H9 (cell line): ENCODE measurements at regions not wholly inside any gene's neighbourhood (a gene's known extent, or its start where the extent isn't known, plus 50 kb on each side); places are given as distances from the start of the nearest gene placed in this dataset.

Source experiments
- DNase-seq: peaks from one replicate; pipeline ENCODE4 v3.0.0-alpha.2; 2017
- H2AFZ ChIP-seq: one replicate; pipeline ENCODE4 v1.6.1; 2013; ENCODE audit warnings: mild to moderate bottlenecking, low read length, control low read depth, moderate library complexity
- H2AK5ac ChIP-seq: 2 replicates; pipeline ENCODE4 v1.6.1; 2013; ENCODE audit warnings: low read length, control low read depth, mixed read lengths; ENCODE audit not compliant: insufficient read length
- H2BK120ac ChIP-seq: one replicate; pipeline ENCODE4 v1.6.1; 2013; ENCODE audit warnings: low read depth, mild to moderate bottlenecking, low read length, control low read depth, inconsistent platforms; ENCODE audit not compliant: poor library complexity, severe bottlenecking
- H2BK12ac ChIP-seq: 2 replicates; pipeline ENCODE4 v1.6.1; 2013; ENCODE audit warnings: low read length, control low read depth, mixed read lengths, low read depth; ENCODE audit not compliant: insufficient read length
- H2BK15ac ChIP-seq: 2 replicates; pipeline ENCODE4 v1.6.1; 2013; ENCODE audit warnings: low read depth, low read length, control low read depth
- H2BK20ac ChIP-seq: one replicate; pipeline ENCODE4 v1.6.1; 2013; ENCODE audit warnings: low read depth, mild to moderate bottlenecking, low read length, control low read depth, inconsistent platforms; ENCODE audit not compliant: poor library complexity, severe bottlenecking
- H2BK5ac ChIP-seq: 2 replicates; pipeline ENCODE4 v1.6.1; 2013; ENCODE audit warnings: low read length, control low read depth, mixed read lengths; ENCODE audit not compliant: insufficient read length
- H3K14ac ChIP-seq: 2 replicates; pipeline ENCODE4 v1.6.1; 2013; ENCODE audit warnings: low read length, control low read depth; ENCODE audit not compliant: insufficient read depth
- H3K18ac ChIP-seq: 2 replicates; pipeline ENCODE4 v1.6.1; 2013; ENCODE audit warnings: low read depth, mild to moderate bottlenecking, mixed read lengths, low read length, control low read depth; ENCODE audit not compliant: insufficient read length
- H3K23ac ChIP-seq: 2 replicates; pipeline ENCODE4 v1.6.1; 2013; ENCODE audit warnings: low read length, control low read depth, mixed read lengths, low read depth; ENCODE audit not compliant: insufficient read length
- H3K23me2 ChIP-seq: 2 replicates; pipeline ENCODE4 v1.6.1; 2013; ENCODE audit warnings: low read depth, mild to moderate bottlenecking, mixed read lengths, low read length, control low read depth; ENCODE audit not compliant: insufficient read length, poor library complexity, severe bottlenecking
- H3K27ac ChIP-seq: 2 replicates; pipeline ENCODE4 v1.5.1; 2013; ENCODE audit warnings: low read length, control low read depth, mixed read lengths, low read depth; ENCODE audit not compliant: insufficient read length
- H3K27me3 ChIP-seq: 2 replicates; pipeline ENCODE4 v1.6.1; 2013; ENCODE audit warnings: low read length, control low read depth, inconsistent platforms; ENCODE audit not compliant: insufficient read depth
- H3K4ac ChIP-seq: 2 replicates; pipeline ENCODE4 v1.6.1; 2013; ENCODE audit warnings: low read depth, mild to moderate bottlenecking, control low read depth, inconsistent platforms, low read length, moderate library complexity
- H3K4me1 ChIP-seq: 2 replicates; pipeline ENCODE4 v1.6.1; 2013; ENCODE audit warnings: low read length, control low read depth, inconsistent platforms; ENCODE audit not compliant: insufficient read depth
- H3K4me2 ChIP-seq: 2 replicates; pipeline ENCODE4 v1.6.1; 2013; ENCODE audit warnings: low read length, control low read depth, mixed read lengths; ENCODE audit not compliant: insufficient read length, insufficient read depth
- H3K56ac ChIP-seq: 2 replicates; pipeline ENCODE4 v1.6.1; 2013; ENCODE audit warnings: low read depth, mild to moderate bottlenecking, mixed read lengths, low read length, control low read depth; ENCODE audit not compliant: insufficient read length
- H3K79me1 ChIP-seq: 2 replicates; pipeline ENCODE4 v1.6.1; 2013; ENCODE audit warnings: low read depth, mild to moderate bottlenecking, moderate library complexity, low read length, control low read depth, inconsistent platforms; ENCODE audit not compliant: insufficient read depth, poor library complexity, severe bottlenecking
- H3K79me2 ChIP-seq: 2 replicates; pipeline ENCODE4 v1.6.1; 2013; ENCODE audit warnings: low read length, control low read depth, inconsistent platforms; ENCODE audit not compliant: insufficient read depth
- H3K9ac ChIP-seq: 2 replicates; pipeline ENCODE4 v1.6.1; 2013; ENCODE audit warnings: low read length, control low read depth, mixed read lengths; ENCODE audit not compliant: insufficient read length; ENCODE audit errors: extremely low read depth
- H3K9me3 ChIP-seq: one replicate; pipeline ENCODE4 v1.6.1; 2013; ENCODE audit warnings: low read depth, low read length, inconsistent platforms; ENCODE audit not compliant: control insufficient read depth
- H3T11ph ChIP-seq: one replicate; pipeline ENCODE4 v1.6.1; 2013; ENCODE audit warnings: mild to moderate bottlenecking, low read length, control low read depth, inconsistent platforms
- H4K20me1 ChIP-seq: one replicate; pipeline ENCODE4 v1.6.1; 2013; ENCODE audit not compliant: control insufficient read depth, insufficient read length, insufficient read depth
- H4K5ac ChIP-seq: 2 replicates; pipeline ENCODE4 v1.6.1; 2013; ENCODE audit warnings: low read depth, mild to moderate bottlenecking, mixed read lengths, low read length, control low read depth; ENCODE audit not compliant: insufficient read length
- H4K8ac ChIP-seq: replicated peaks from 2 replicates; pipeline ENCODE4 v1.6.1; 2013; ENCODE audit warnings: low read length, control low read depth, mixed read lengths, low read depth; ENCODE audit not compliant: insufficient read length
- H4K91ac ChIP-seq: 2 replicates; pipeline ENCODE4 v1.6.1; 2013; ENCODE audit warnings: low read depth, mild to moderate bottlenecking, moderate library complexity, mixed read lengths, low read length, control low read depth; ENCODE audit not compliant: insufficient read length
- H3K27ac Mint-ChIP-seq, 3 experiments: 2 replicates in 2 of 3; 3 replicates in 1 of 3; pipeline ENCODE4 v1.8.0; 2020 to 2021; ENCODE audit warnings: mixed read lengths in 3 of 3, mild to moderate bottlenecking in 1 of 3, moderate library complexity in 1 of 3
- H3K27me3 Mint-ChIP-seq: 2 replicates; pipeline ENCODE4 v1.8.0; 2021; ENCODE audit warnings: low read depth, mild to moderate bottlenecking, moderate library complexity, mixed read lengths
- H3K36me3 Mint-ChIP-seq, 3 experiments: 2 replicates in 2 of 3; 3 replicates in 1 of 3; pipeline ENCODE4 v1.8.0; 2020 to 2021; ENCODE audit warnings: low read depth in 3 of 3, mixed read lengths in 3 of 3; ENCODE audit not compliant: insufficient read depth in 1 of 3
- H3K4me1 Mint-ChIP-seq, 2 experiments: 2 replicates each; pipeline ENCODE4 v1.8.0; 2020; ENCODE audit warnings: mixed read lengths in 2 of 2
- H3K4me3 Mint-ChIP-seq, 2 experiments: 2 replicates in 1 of 2; 3 replicates in 1 of 2; pipeline ENCODE4 v1.8.0; 2020 to 2021; ENCODE audit warnings: mild to moderate bottlenecking in 2 of 2, mixed read lengths in 2 of 2, moderate library complexity in 1 of 2
- H3K9me3 Mint-ChIP-seq, 2 experiments: 2 replicates in 1 of 2; 3 replicates in 1 of 2; pipeline ENCODE4 v1.8.0; 2020; ENCODE audit warnings: mild to moderate bottlenecking in 2 of 2, mixed read lengths in 2 of 2, moderate library complexity in 1 of 2
- WGBS: extraction: QIAGEN DNeasy Blood & Tissue Kit; methylation state at CpG from one replicate; pipeline ENCODE4 v1.1.7; 2013; ENCODE audit warnings: missing lambda C conversion rate, low lambda C conversion rate, mixed read lengths; ENCODE audit not compliant: insufficient read length; ENCODE audit errors: extremely low coverage; 5-methylcytosine and 5-hydroxymethylcytosine counted together
- TF ChIP-seq, protein P1 (sequence below): fragments of 200-600 bp; sonication (generic); conservative IDR thresholded peaks from 3 replicates; pipeline ENCODE4 v1.8.0; 2021; ENCODE audit warnings: antibody characterized with exemption, mild to moderate bottlenecking

DNA sequence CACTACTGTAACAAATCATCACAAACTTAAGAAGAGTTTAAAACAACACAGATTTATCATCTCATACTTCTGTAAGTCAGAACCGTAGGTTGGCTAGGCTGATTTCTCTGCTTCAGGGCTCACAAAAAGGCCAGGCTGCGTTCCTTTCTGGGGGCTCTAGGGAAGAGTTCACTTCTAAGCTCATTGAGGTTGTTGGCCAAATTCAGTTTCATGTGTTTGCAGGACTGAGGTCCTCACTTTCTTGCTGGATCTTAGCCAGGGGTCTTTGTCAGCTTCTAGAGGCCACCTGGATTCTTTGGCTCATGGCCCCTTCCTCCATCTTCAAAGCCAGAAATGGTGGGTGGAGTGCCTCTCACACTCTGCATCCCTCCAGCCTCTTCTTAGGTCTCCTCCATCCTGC, 76.0 kb downstream of the ACTBL2 start:
- Histone ChIP-seq H3K27me3 (no peaks in the 10 kb centered on the region), H3K27ac (no peak overlapping the region), H3K4ac (no peak overlapping the region), H2BK15ac (no peak overlapping the region), H3K79me1 (no peaks in the 10 kb centered on the region), H3K18ac (no peak overlapping the region), H2BK20ac (no peak overlapping the region), H3K23me2 (no peaks in the 10 kb centered on the region), H3K4me1 (no peaks in the 10 kb centered on the region), H3K79me2 (no peaks in the 10 kb centered on the region), H3K56ac (no peak overlapping the region), H4K5ac (no peak overlapping the region), H3K14ac (no peak overlapping the region), H2BK120ac (no peak overlapping the region), H2AFZ (no peak overlapping the region), H3K9ac (no peak overlapping the region), H3K23ac (no peak overlapping the region), H3K9me3 (no peaks in the 10 kb centered on the region), H4K8ac (no peak overlapping the region), H4K20me1 (no peaks in the 10 kb centered on the region), H3T11ph (no peak overlapping the region), H3K4me2 (no peak overlapping the region), H4K91ac (no peak overlapping the region), H2BK5ac (no peak overlapping the region), H2BK12ac (no peak overlapping the region), H2AK5ac (no peak overlapping the region)
- Mint-ChIP-seq H3K36me3 (no peaks in the 10 kb centered on the region), H3K27ac (no peak overlapping the region), H3K9me3 (no peaks in the 10 kb centered on the region), H3K4me1 (no peaks in the 10 kb centered on the region), H3K27me3 (peaks cover 2% of the 10 kb centered on the region; the same call in 1 of the 2 replicates), H3K4me3 (no peak overlapping the region)
- DNase-seq: no peak
- TF ChIP-seq, protein P1, sequence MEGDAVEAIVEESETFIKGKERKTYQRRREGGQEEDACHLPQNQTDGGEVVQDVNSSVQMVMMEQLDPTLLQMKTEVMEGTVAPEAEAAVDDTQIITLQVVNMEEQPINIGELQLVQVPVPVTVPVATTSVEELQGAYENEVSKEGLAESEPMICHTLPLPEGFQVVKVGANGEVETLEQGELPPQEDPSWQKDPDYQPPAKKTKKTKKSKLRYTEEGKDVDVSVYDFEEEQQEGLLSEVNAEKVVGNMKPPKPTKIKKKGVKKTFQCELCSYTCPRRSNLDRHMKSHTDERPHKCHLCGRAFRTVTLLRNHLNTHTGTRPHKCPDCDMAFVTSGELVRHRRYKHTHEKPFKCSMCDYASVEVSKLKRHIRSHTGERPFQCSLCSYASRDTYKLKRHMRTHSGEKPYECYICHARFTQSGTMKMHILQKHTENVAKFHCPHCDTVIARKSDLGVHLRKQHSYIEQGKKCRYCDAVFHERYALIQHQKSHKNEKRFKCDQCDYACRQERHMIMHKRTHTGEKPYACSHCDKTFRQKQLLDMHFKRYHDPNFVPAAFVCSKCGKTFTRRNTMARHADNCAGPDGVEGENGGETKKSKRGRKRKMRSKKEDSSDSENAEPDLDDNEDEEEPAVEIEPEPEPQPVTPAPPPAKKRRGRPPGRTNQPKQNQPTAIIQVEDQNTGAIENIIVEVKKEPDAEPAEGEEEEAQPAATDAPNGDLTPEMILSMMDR: no peak
- WGBS: no CpG with 5 or more reads among the region's 2 CpGs
